Activated CD4-positive, alpha-beta T cell treated with anti-CD3 and anti-CD28 coated beads, Interleukin-2, Interleukin-4, amounts not matched to agents 100 ng/mL and 50 ng/mL, durations not matched to agents 16 hours and 8 hours (primary cell): ENCODE measurements at regions not wholly inside any gene's neighbourhood (a gene's known extent, or its start where the extent isn't known, plus 50 kb on each side); places are given as distances from the start of the nearest gene placed in this dataset.
"Not testable (repeated sequence)": the region's sequence is repeated elsewhere in the genome, so short reads cannot be mapped to it uniquely, and the experiment has no call there.

ENCODE experiments used
- DNase-seq: peaks from one replicate; pipeline ENCODE4 v3.0.0-alpha.2; 2020; ENCODE audit warnings: low spot score

DNA sequence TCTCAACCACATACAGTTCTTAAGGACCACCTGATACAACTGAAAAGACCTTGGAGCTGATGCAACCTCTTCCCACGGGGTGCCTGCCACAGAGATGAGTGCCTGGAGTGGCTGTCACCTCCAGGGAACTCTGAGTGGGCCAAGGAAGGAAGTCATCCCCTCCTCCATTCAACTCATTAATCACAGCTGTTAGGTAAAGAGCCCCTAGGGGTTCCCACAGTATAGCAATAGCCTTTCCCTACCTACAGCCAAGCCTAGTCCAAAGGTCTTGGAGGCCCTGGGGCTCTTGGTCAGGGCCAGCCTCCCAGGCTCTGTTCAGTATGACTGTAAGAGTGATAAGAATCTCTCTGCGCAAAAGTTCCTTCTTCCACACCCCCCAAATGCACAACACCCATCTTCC, 70.4 kb upstream of the NFE2L3 start:
- no peak for DNase-seq

GRCh38 chr7:26083113-26083512, 68.9 kb upstream of the NFE2L3 start:
- DNase-seq = no peak

- no peak for DNase-seq
Observed at GRCh38 chr7:26084418-26084817, 67.6 kb upstream of the NFE2L3 start.

DNA sequence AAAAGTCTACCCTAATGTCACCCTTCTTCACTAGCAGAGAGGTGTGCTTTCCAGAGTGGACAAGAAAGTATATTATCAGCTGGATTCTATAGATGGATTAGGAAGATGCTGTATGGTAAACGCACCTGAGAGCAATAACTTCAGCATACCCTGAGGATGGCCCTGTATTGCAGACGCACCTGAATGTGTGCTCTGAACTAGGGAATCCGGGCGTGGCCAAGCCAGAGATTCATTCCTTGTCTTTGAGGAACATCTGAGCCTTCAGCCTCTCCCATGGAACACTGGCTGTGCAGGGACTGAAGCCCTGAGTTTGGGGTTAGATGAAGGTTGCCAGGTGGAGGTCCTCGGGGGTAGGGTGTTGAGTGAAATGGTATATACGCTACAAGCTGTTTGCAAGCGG, 66.2 kb upstream of the NFE2L3 start:
- DNase-seq = no peak

DNA sequence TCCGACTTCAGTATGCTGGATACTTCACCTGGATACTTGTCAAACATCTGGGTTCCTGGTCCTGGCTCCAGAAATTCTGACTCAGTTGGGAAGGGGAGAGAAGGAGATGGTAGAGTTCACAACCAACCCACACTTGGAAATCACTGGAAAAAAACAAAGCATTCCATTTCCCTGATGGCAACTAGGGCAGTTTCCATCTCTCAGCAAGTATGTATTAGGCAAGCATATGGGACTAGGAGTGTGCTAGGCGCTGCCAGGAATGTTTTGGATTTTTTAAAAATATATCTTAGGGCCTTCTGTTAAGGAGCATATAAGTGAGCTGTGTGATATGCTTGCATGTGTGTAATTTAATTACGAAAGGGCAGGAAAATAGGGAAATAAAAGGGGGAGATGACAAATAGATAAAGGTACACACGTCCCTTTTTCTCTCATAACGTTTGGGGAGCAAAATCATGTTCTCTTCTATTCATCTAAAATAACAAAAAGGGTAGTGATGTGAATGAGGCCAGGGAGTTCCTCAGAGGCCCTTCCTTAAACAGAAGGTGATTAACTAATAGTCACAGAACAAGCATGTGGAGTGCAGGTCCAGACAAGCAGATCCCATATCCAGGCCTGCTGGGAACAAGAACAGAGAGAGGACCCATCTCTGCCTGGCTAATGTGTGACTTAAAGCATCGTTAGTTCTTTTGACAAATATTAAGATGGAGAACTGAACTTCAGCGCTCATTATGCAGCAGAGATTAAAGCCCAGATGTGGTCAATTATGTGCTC, 64.5 kb upstream of the NFE2L3 start:
- DNase-seq = no peak

GRCh38 chr7:26089469-26089868, 62.5 kb upstream of the NFE2L3 start:
- DNase-seq = not testable (repeated sequence)

- peak; percentile 49 for DNase-seq
Observed at GRCh38 chr7:26090927-26091519, 61.0 kb upstream of the NFE2L3 start.

GRCh38 chr7:26091933-26092332, 60.1 kb upstream of the NFE2L3 start:
- DNase-seq = peak; percentile 14

DNA sequence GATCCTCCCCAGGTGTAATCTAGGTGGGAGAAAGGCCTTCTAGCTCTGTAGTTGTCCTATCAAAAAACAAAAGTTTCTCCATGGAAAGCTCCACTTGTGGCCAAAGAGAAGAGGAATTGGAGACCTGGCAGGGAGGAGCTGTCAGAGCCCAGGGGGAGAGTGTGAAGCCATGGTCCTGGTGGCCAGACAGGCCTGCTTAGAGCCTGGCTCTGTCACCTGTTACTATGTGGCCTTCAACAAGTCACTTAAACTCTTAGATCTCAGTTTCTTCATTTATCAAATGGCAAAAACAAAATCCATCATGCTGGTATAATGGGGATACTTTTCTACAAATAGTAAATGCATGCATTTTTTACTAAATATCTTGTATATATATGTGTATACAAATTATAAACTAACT, 59.0 kb upstream of the NFE2L3 start:
- no peak for DNase-seq

DNA sequence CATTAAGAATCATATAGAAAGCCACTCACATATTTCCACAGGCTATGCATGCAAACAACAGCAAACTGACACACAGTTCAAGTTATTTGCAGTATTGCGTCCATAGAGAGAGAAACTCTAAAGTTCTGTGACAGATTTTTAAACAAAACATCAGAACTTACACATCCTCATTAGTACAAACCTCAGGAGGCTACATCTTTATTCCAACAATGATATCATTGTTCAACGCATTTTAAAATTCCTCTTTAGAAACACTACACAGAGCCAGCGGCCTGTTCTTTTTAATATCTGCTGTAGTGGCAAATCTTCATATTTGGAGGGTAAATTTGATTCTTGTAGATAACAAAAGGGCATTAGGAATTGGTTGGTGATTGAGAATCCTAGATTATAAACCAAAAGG, 55.9 kb upstream of the NFE2L3 start:
- DNase-seq = no peak

DNA sequence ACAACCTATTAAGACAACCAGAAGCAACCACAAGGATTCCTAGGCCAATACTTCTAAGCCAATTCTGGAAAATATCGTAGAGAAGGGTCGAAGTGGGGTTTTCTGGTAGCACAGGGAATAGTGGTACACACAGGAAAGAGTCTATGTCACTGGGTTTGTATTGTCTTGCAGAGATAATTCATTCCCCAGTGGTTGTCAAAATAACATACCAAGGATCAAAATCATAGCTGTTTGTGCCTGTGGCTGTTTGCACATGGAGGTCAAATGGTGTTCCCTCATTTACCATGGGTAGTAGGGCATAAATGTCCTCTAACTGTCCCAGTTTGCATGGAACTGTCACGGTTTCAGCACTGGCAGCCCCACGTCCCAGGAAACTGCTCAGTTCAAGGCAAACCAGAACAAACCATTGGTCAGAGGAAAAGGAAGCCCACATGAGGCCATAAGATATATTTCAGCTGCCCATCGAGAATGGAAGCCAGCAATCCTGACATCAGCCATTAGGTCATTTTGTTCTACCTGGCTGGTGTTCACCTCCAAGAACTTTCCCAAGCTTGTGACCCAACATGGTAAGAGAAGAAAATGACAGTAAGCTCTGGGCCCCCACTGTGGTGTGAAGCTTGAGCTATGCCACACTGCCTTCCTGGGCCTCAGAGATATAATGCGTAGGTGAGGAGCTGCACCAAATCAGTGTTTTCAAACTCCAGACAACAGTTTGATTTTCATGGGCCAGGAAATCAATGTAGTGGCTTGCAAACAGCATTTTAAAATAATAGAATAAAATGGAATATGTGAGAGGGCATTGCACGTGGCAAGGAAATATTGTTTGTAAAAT, 53.9 kb upstream of the NFE2L3 start:
- no peak for DNase-seq

DNA sequence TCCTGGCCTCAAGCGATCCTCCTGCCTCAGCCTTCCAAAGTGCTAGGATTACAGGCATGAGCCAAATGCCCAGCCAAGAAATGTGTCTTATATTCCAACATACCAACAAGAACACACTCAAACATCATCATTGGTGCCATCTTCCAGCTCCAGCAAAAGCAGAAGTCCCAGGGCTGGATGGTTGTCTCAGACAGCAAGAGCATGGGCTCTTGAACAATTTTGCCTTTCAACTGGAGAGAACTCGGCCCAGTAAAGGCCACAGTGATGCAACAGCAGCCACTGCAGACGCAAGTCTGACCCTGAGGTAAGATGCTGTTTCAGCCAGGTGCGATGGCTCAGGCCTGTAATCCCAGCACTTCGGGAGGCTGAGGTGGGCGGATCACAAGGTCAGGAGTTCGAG, 52.8 kb upstream of the NFE2L3 start:
- no peak for DNase-seq

DNA sequence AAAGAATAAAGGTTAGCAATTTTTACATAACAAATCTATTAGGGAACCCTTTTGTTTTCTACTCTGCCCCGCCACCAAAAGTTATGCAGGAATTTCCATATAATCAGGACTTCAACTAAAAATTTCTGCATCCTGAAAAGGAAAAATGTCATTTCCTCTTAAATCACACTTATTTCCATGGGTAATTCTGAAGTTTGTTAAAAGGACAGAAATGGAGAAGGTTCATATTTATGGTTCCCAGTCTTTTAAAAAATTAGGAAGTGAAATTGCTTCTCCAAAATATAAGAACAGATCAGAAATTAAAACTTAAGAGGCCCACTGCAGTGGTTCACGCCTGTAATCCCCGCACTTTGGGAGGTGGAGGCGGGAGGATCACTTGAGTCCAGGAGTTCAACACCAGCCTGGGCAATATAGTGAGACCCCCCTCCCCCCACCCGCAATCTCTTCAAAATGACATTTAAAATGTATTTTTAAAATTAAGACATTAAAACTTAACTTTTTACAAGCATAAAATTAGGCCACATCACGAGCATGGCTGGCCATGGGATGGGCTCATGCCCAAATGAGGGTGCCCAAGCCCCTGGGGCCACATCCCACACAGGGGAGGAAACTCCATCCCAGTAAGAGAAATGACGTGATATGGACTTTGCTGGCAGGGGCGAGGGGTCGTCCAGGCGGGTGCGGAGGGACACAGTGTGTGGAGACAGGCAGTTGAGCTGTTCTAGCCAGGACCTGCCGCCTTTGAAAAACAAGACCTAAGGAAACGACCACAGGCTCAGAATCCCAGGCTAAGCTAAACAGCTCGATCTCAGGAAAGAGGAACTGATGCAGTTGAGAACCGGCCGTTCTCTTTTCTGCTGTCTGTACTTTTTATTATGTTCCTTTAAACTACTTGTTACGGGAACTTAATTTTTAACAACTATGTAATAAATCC, 51.3 kb upstream of the NFE2L3 start:
- no peak for DNase-seq

GRCh38 chr7:26101361-26102151, 50.4 kb upstream of the NFE2L3 start:
- no peak for DNase-seq

DNA sequence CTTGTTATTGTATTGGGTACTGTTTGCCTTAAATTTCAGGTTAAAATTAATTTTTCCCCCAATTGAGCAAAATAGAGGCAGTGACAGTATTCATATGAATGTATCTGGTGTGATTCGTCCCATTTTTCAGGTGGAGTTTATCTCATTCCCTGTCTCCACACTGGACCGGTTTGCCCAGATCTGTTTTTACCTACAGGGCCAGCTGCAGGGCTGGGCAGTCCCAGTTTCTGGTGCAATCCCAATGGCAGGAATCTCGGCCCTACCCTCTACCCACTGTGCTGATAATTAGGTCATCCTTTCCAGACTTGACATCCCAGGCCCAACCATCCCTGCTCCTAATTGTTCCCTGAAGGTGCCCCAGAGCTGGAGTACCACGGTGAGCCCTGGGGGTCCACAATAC, 49.8 kb upstream of the NFE2L3 start:
- no peak for DNase-seq
